Neural cell (in vitro differentiated cells): ENCODE measurements at regions not wholly inside any gene's neighbourhood (a gene's known extent, or its start where the extent isn't known, plus 50 kb on each side); places are given as distances from the start of the nearest gene placed in this dataset.

Source experiments
- EZH2 ChIP-seq: fragments of 200-600, 300-800 bp; shearing (Covaris generic), sonication (generic); IDR thresholded peaks from 2 replicates; pipeline ENCODE4 v1.6.1; 2014; ENCODE audit warnings: antibody characterized with exemption, low read length, borderline replicate concordance, mild to moderate bottlenecking; ENCODE audit not compliant: insufficient read depth, poor library complexity, severe bottlenecking
- POLR2AphosphoS5 ChIP-seq: IDR thresholded peaks from 2 replicates; pipeline ENCODE4 v1.6.1; 2012
- TF ChIP-seq, protein P1 (sequence below): fragments of 450-650 bp; IDR thresholded peaks from 2 replicates; pipeline ENCODE4 v1.5.1; 2014; ENCODE audit warnings: antibody characterized with exemption, mild to moderate bottlenecking, moderate library complexity; ENCODE audit not compliant: poor library complexity, severe bottlenecking

GRCh38 chr5:153212471-153212870, 278.0 kb upstream of the GRIA1 start:
- TF ChIP-seq, protein P1, sequence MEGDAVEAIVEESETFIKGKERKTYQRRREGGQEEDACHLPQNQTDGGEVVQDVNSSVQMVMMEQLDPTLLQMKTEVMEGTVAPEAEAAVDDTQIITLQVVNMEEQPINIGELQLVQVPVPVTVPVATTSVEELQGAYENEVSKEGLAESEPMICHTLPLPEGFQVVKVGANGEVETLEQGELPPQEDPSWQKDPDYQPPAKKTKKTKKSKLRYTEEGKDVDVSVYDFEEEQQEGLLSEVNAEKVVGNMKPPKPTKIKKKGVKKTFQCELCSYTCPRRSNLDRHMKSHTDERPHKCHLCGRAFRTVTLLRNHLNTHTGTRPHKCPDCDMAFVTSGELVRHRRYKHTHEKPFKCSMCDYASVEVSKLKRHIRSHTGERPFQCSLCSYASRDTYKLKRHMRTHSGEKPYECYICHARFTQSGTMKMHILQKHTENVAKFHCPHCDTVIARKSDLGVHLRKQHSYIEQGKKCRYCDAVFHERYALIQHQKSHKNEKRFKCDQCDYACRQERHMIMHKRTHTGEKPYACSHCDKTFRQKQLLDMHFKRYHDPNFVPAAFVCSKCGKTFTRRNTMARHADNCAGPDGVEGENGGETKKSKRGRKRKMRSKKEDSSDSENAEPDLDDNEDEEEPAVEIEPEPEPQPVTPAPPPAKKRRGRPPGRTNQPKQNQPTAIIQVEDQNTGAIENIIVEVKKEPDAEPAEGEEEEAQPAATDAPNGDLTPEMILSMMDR, result no peak
- TF ChIP-seq POLR2AphosphoS5 (no peak), EZH2 (no peak)
